Daoy (cell line): ENCODE measurements at regions not wholly inside any gene's neighbourhood (a gene's known extent, or its start where the extent isn't known, plus 50 kb on each side); places are given as distances from the start of the nearest gene placed in this dataset.
"Not testable (repeated sequence)": the region's sequence is repeated elsewhere in the genome, so short reads cannot be mapped to it uniquely, and the experiment has no call there.

Experiments used
- DNase-seq: peaks from one replicate; pipeline ENCODE4 v3.0.0-alpha.2; 2015; ENCODE audit warnings: low read depth

- no peak for DNase-seq
Observed at GRCh38 chr4:132266374-132266773, 882.7 kb upstream of the PCDH10 start.

- no peak for DNase-seq
Observed at GRCh38 chr4:132267321-132267720, 881.8 kb upstream of the PCDH10 start.

- no peak for DNase-seq
Observed at GRCh38 chr4:132269303-132269990, 879.6 kb upstream of the PCDH10 start.

- no peak for DNase-seq
Observed at GRCh38 chr4:132275583-132276121, 873.4 kb upstream of the PCDH10 start.

GRCh38 chr4:132276185-132276584, 872.9 kb upstream of the PCDH10 start:
- no peak for DNase-seq

GRCh38 chr4:132276989-132277388, 872.1 kb upstream of the PCDH10 start:
- no peak for DNase-seq

GRCh38 chr4:132281733-132282132, 867.4 kb upstream of the PCDH10 start:
- no peak for DNase-seq

GRCh38 chr4:132284910-132285426, 864.1 kb upstream of the PCDH10 start:
- no peak for DNase-seq

GRCh38 chr4:132297346-132297745, 851.7 kb upstream of the PCDH10 start:
- no peak for DNase-seq

- DNase-seq: no peak
Observed at GRCh38 chr4:132299841-132300240, 849.3 kb upstream of the PCDH10 start.

- DNase-seq: no peak
Observed at GRCh38 chr4:132312521-132312920, 836.6 kb upstream of the PCDH10 start.

- DNase-seq: no peak
Observed at GRCh38 chr4:132313852-132314251, 835.2 kb upstream of the PCDH10 start.

- no peak for DNase-seq
Observed at GRCh38 chr4:132316738-132317137, 832.4 kb upstream of the PCDH10 start.

GRCh38 chr4:132317923-132318322, 831.2 kb upstream of the PCDH10 start:
- no peak for DNase-seq

GRCh38 chr4:132328761-132329160, 820.3 kb upstream of the PCDH10 start:
- no peak for DNase-seq

- DNase-seq: no peak
Observed at GRCh38 chr4:132330994-132331393, 818.1 kb upstream of the PCDH10 start.

GRCh38 chr4:132332932-132333723, 816.0 kb upstream of the PCDH10 start:
- no peak for DNase-seq

- DNase-seq: no peak
Observed at GRCh38 chr4:132333724-132334047, 815.4 kb upstream of the PCDH10 start.

- no peak for DNase-seq
Observed at GRCh38 chr4:132334081-132334480, 815.0 kb upstream of the PCDH10 start.

- peak; percentile 86 for DNase-seq
Observed at GRCh38 chr4:132344924-132345828, 803.9 kb upstream of the PCDH10 start.

- no peak for DNase-seq
Observed at GRCh38 chr4:132346016-132346415, 803.1 kb upstream of the PCDH10 start.

GRCh38 chr4:132351606-132352005, 797.5 kb upstream of the PCDH10 start:
- DNase-seq: not testable (repeated sequence)
